Neural progenitor cell (in vitro differentiated cells): ENCODE measurements at regions not wholly inside any gene's neighbourhood (a gene's known extent, or its start where the extent isn't known, plus 50 kb on each side); places are given as distances from the start of the nearest gene placed in this dataset.

Experiments used
- DNase-seq: peaks from one replicate; pipeline ENCODE4 v3.0.0-alpha.2; 2016; ENCODE audit warnings: low spot score
- H2AFZ ChIP-seq: fragments of 200-600 bp; sonication (generic); replicated peaks from 2 replicates; pipeline ENCODE4 v1.6.1; 2016; ENCODE audit warnings: antibody characterized with exemption
- H3F3A ChIP-seq: fragments of 200-600 bp; sonication (generic); 2 replicates; pipeline ENCODE4 v1.6.1; 2016; ENCODE audit warnings: antibody characterized with exemption, low read depth
- H3K27ac ChIP-seq: fragments of 200-600 bp; sonication (generic); 2 replicates; pipeline ENCODE4 v1.5.1; 2016; ENCODE audit warnings: mild to moderate bottlenecking
- H3K27me3 ChIP-seq: fragments of 200-600 bp; sonication (generic); 2 replicates; pipeline ENCODE4 v1.6.1; 2016; ENCODE audit warnings: mild to moderate bottlenecking, moderate library complexity
- H3K36me3 ChIP-seq: fragments of 200-600 bp; sonication (generic); 2 replicates; pipeline ENCODE4 v1.5.1; 2016
- H3K4me1 ChIP-seq: fragments of 200-600 bp; sonication (generic); 2 replicates; pipeline ENCODE4 v1.6.1; 2016; ENCODE audit warnings: mixed run types
- H3K4me2 ChIP-seq: fragments of 200-600 bp; sonication (generic); 2 replicates; pipeline ENCODE4 v1.6.1; 2016
- H3K4me3 ChIP-seq: fragments of 200-600 bp; sonication (generic); 2 replicates; pipeline ENCODE4 v1.5.1; 2016
- H3K79me2 ChIP-seq: fragments of 200-600 bp; sonication (generic); 2 replicates; pipeline ENCODE4 v1.6.1; 2016; ENCODE audit warnings: low read depth
- H3K9ac ChIP-seq: fragments of 200-600 bp; sonication (generic); 2 replicates; pipeline ENCODE4 v1.6.1; 2016
- H3K9me3 ChIP-seq: fragments of 200-600 bp; sonication (generic); 2 replicates; pipeline ENCODE4 v1.5.1; 2016; ENCODE audit warnings: low read depth
- H4K20me1 ChIP-seq: fragments of 200-600 bp; sonication (generic); 2 replicates; pipeline ENCODE4 v1.6.1; 2016; ENCODE audit warnings: low read depth
- H3K27ac Mint-ChIP-seq: 3 replicates; pipeline ENCODE4 v1.8.0; 2021; ENCODE audit warnings: mixed read lengths
- H3K27me3 Mint-ChIP-seq: 2 replicates; pipeline ENCODE4 v1.8.0; 2022; ENCODE audit warnings: low read depth, mild to moderate bottlenecking, inconsistent platforms, moderate library complexity, mixed read lengths; ENCODE audit not compliant: insufficient read depth
- H3K36me3 Mint-ChIP-seq: 3 replicates; pipeline ENCODE4 v1.8.0; 2021; ENCODE audit warnings: mixed read lengths
- H3K4me1 Mint-ChIP-seq: 3 replicates; pipeline ENCODE4 v1.8.0; 2021; ENCODE audit warnings: mixed read lengths
- H3K4me3 Mint-ChIP-seq: 3 replicates; pipeline ENCODE4 v1.8.0; 2021; ENCODE audit warnings: mild to moderate bottlenecking, moderate library complexity, mixed read lengths
- H3K9me3 Mint-ChIP-seq: 3 replicates; pipeline ENCODE4 v1.8.0; 2020; ENCODE audit warnings: mixed read lengths
- EZH2 ChIP-seq: fragments of 200-600 bp; sonication (generic); IDR thresholded peaks from 2 replicates; pipeline ENCODE4 v1.6.1; 2017; ENCODE audit warnings: antibody characterized with exemption, mild to moderate bottlenecking, moderate library complexity
- EZH2phosphoT487 ChIP-seq: fragments of 200-600 bp; sonication (generic); IDR thresholded peaks from 2 replicates; pipeline ENCODE4 v1.6.1; 2017; ENCODE audit warnings: antibody characterized with exemption
- TF ChIP-seq, protein P1 (sequence below): fragments of 200-600 bp; sonication (generic); IDR thresholded peaks from 2 replicates; pipeline ENCODE4 v1.5.1; 2017; ENCODE audit warnings: antibody characterized with exemption, mild to moderate bottlenecking

GRCh38 chr11:110362971-110363509 lies 66.6 kb upstream of the RDX start:
- Mint-ChIP-seq H3K4me1 (peaks cover 13% of the 10 kb centered on the region), H3K36me3 (no peaks in the 10 kb centered on the region), H3K9me3 (peaks cover 3% of the 10 kb centered on the region), H3K27ac (peak overlapping the region; percentile 86), H3K4me3 (no peak overlapping the region), H3K27me3 (peaks cover 2% of the 10 kb centered on the region)
- Histone ChIP-seq H3K4me3 (peak overlapping the region; percentile 25), H3K4me1 (peaks cover 25% of the 10 kb centered on the region), H3K79me2 (no peaks in the 10 kb centered on the region), H3K36me3 (no peaks in the 10 kb centered on the region), H3F3A (peaks cover 35% of the 10 kb centered on the region), H3K9ac (no peak overlapping the region), H3K4me2 (peak overlapping the region; percentile 61), H3K27ac (peak overlapping the region; percentile 97), H3K9me3 (no peaks in the 10 kb centered on the region), H2AFZ (peak overlapping the region; percentile 10), H3K27me3 (no peaks in the 10 kb centered on the region), H4K20me1 (no peaks in the 10 kb centered on the region)
- DNase-seq = peak; percentile 81
- TF ChIP-seq EZH2 (no peak), EZH2phosphoT487 (no peak)
- TF ChIP-seq, protein P1, sequence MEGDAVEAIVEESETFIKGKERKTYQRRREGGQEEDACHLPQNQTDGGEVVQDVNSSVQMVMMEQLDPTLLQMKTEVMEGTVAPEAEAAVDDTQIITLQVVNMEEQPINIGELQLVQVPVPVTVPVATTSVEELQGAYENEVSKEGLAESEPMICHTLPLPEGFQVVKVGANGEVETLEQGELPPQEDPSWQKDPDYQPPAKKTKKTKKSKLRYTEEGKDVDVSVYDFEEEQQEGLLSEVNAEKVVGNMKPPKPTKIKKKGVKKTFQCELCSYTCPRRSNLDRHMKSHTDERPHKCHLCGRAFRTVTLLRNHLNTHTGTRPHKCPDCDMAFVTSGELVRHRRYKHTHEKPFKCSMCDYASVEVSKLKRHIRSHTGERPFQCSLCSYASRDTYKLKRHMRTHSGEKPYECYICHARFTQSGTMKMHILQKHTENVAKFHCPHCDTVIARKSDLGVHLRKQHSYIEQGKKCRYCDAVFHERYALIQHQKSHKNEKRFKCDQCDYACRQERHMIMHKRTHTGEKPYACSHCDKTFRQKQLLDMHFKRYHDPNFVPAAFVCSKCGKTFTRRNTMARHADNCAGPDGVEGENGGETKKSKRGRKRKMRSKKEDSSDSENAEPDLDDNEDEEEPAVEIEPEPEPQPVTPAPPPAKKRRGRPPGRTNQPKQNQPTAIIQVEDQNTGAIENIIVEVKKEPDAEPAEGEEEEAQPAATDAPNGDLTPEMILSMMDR = no peak

DNA sequence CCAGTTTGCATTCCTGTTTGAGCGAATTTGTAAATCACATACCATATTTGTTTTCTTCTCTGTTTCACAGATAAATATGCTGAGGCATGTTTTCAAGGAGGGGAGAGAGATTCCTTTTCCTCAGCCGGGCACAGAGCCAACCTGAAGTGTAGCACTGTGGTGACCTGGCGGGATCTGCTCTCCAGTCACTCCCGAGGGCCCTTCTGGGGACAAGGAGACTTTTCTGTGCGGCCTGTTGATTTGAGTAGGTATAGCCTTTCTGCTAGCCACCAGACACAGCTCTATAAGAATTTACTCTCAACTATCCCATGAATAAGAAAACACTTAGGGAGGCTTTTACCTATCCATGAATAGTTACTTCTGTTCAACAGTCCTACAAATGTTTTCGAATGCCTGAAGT lies 63.5 kb upstream of the FDX1 start:
- Mint-ChIP-seq H3K4me3 (no peak overlapping the region), H3K36me3 (no peaks in the 10 kb centered on the region), H3K27ac (peak overlapping the region; percentile 66), H3K4me1 (peaks cover 13% of the 10 kb centered on the region), H3K9me3 (peaks cover 7% of the 10 kb centered on the region), H3K27me3 (peaks cover 5% of the 10 kb centered on the region)
- H4K20me1 ChIP-seq = no peaks in the 10 kb centered on the region
- peak overlapping the region; percentile 19 for H2AFZ ChIP-seq
- no peak overlapping the region for H3K9ac ChIP-seq
- no peaks in the 10 kb centered on the region for H3K36me3 ChIP-seq
- no peak overlapping the region for H3K27ac ChIP-seq
- peaks cover 25% of the 10 kb centered on the region for H3K4me1 ChIP-seq
- H3K4me2 ChIP-seq = no peak overlapping the region
- H3K79me2 ChIP-seq = no peaks in the 10 kb centered on the region
- peaks cover 35% of the 10 kb centered on the region for H3F3A ChIP-seq
- no peak for DNase-seq
- H3K4me3 ChIP-seq = no peak overlapping the region
- TF ChIP-seq, protein P1 = no peak
- TF ChIP-seq EZH2 (no peak), EZH2phosphoT487 (no peak)
- no peaks in the 10 kb centered on the region for H3K27me3 ChIP-seq
- no peaks in the 10 kb centered on the region for H3K9me3 ChIP-seq

- Mint-ChIP-seq H3K27ac (no peak overlapping the region), H3K4me3 (no peak overlapping the region), H3K36me3 (no peaks in the 10 kb centered on the region), H3K27me3 (peaks cover 5% of the 10 kb centered on the region), H3K4me1 (peaks cover 11% of the 10 kb centered on the region), H3K9me3 (peaks cover 6% of the 10 kb centered on the region)
- H4K20me1 ChIP-seq = no peaks in the 10 kb centered on the region
- H3K79me2 ChIP-seq = no peaks in the 10 kb centered on the region
- H3K27me3 ChIP-seq = no peaks in the 10 kb centered on the region
- H3K4me1 ChIP-seq = peaks cover 19% of the 10 kb centered on the region
- no peak for DNase-seq
- TF ChIP-seq EZH2phosphoT487 (no peak), EZH2 (no peak)
- TF ChIP-seq, protein P1 = no peak
- no peak overlapping the region for H3K27ac ChIP-seq
- no peaks in the 10 kb centered on the region for H3K36me3 ChIP-seq
- no peak overlapping the region for H3K4me2 ChIP-seq
- no peak overlapping the region for H3K9ac ChIP-seq
- no peak overlapping the region for H2AFZ ChIP-seq
- H3F3A ChIP-seq = peaks cover 22% of the 10 kb centered on the region
- no peak overlapping the region for H3K4me3 ChIP-seq
- H3K9me3 ChIP-seq = no peaks in the 10 kb centered on the region
Measured at GRCh38 chr11:110367571-110367970, 62.2 kb upstream of the FDX1 start.
